Vagina (tissue), 2 donors: ENCODE measurements at regions not wholly inside any gene's neighbourhood (a gene's known extent, or its start where the extent isn't known, plus 50 kb on each side); places are given as distances from the start of the nearest gene placed in this dataset.
"Not testable (repeated sequence)": the region's sequence is repeated elsewhere in the genome, so short reads cannot be mapped to it uniquely, and the experiment has no call there.

Experiments used
- DNase-seq, 2 donors: peaks; one replicate each; pipeline ENCODE4 v3.0.0-alpha.2; 2017; ENCODE audit errors: extremely low spot score in 2 of 2
- H3K27ac ChIP-seq: fragments of 200-600 bp; sonication (generic); one replicate; pipeline ENCODE4 v1.5.1; 2019
- H3K27me3 ChIP-seq: fragments of 200-600 bp; sonication (generic); one replicate; pipeline ENCODE4 v1.5.1; 2019
- H3K36me3 ChIP-seq, 2 donors: fragments of 200-600 bp; sonication (generic); one replicate each; pipeline ENCODE4 v1.5.1; 2017 to 2019
- H3K4me1 ChIP-seq: fragments of 200-600 bp; sonication (generic); one replicate; pipeline ENCODE4 v1.5.1; 2019
- H3K4me3 ChIP-seq, 2 donors: fragments of 200-600 bp; sonication (generic); 1 replicate in 1 of 2; 2 replicates in 1 of 2; pipeline ENCODE4 v1.5.1; 2016 to 2019
- H3K9me3 ChIP-seq: fragments of 200-600 bp; sonication (generic); one replicate; pipeline ENCODE4 v1.5.1; 2019
- POLR2A ChIP-seq, 2 donors: fragments of 450-650 bp; IDR thresholded peaks; one replicate each; pipeline ENCODE4 v1.6.1; 2017; ENCODE audit warnings: antibody characterized with exemption in 2 of 2, mild to moderate bottlenecking in 2 of 2, moderate library complexity in 2 of 2
- POLR2AphosphoS5 ChIP-seq, 2 donors: sonication (generic); formaldehyde crosslinking; IDR thresholded peaks; one replicate each; pipeline ENCODE4 v1.9.0; 2017; ENCODE audit warnings: antibody characterized with exemption in 2 of 2, mild to moderate bottlenecking in 2 of 2, low read depth in 1 of 2; ENCODE audit not compliant: insufficient read depth in 1 of 2
- intact Hi-C: fragments of 100-400 bp; cut with DNase I; formaldehyde crosslinking; loops from one replicate; pipeline ENCODE4 v1.15.1; 2023
- TF ChIP-seq, protein P1 (sequence below), 3 experiments: fragments of 450-650 bp in 2 of 3; fragments of 200-600 bp in 1 of 3; sonication (generic) in 1 of 3; IDR thresholded peaks; one replicate each; pipeline ENCODE4 v1.5.1; 2017 to 2019; ENCODE audit warnings: antibody characterized with exemption in 3 of 3, mild to moderate bottlenecking in 2 of 3, moderate library complexity in 2 of 3

GRCh38 chrX:1750267-1750666 is 135.4 kb downstream of the ASMT start:
- DNase-seq, result no peak
- H3K9me3 ChIP-seq, result no peaks in the 10 kb centered on the region

GRCh38 chrX:1751781-1752180 is 136.9 kb downstream of the ASMT start:
- Histone ChIP-seq H3K4me1 (no peaks in the 10 kb centered on the region), H3K27me3 (no peaks in the 10 kb centered on the region), H3K9me3 (no peaks in the 10 kb centered on the region), H3K4me3 (no peak overlapping the region), H3K27ac (no peak overlapping the region), H3K36me3 (no peaks in the 10 kb centered on the region)
- DNase-seq, result no peak
- intact Hi-C loops, result no loop called here
- no peak for TF ChIP-seq POLR2A (IDR thresholded peaks at IDR 0.05)
- no peak for TF ChIP-seq POLR2AphosphoS5 (IDR thresholded peaks at IDR 0.05; ENCODE audit: insufficient read depth in 1 of 2, low read depth in 1 of 2)
- TF ChIP-seq, protein P1, sequence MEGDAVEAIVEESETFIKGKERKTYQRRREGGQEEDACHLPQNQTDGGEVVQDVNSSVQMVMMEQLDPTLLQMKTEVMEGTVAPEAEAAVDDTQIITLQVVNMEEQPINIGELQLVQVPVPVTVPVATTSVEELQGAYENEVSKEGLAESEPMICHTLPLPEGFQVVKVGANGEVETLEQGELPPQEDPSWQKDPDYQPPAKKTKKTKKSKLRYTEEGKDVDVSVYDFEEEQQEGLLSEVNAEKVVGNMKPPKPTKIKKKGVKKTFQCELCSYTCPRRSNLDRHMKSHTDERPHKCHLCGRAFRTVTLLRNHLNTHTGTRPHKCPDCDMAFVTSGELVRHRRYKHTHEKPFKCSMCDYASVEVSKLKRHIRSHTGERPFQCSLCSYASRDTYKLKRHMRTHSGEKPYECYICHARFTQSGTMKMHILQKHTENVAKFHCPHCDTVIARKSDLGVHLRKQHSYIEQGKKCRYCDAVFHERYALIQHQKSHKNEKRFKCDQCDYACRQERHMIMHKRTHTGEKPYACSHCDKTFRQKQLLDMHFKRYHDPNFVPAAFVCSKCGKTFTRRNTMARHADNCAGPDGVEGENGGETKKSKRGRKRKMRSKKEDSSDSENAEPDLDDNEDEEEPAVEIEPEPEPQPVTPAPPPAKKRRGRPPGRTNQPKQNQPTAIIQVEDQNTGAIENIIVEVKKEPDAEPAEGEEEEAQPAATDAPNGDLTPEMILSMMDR (IDR thresholded peaks at IDR 0.05), result no peak

More at GRCh38 chrX:1750267-1750666, 135.4 kb downstream of the ASMT start:
- Histone ChIP-seq H3K36me3 (no peaks in the 10 kb centered on the region), H3K27me3 (no peaks in the 10 kb centered on the region), H3K4me1 (no peaks in the 10 kb centered on the region), H3K4me3 (no peak overlapping the region), H3K27ac (no peak overlapping the region)
- TF ChIP-seq, protein P1 (IDR thresholded peaks at IDR 0.05), result no peak
- TF ChIP-seq POLR2A (IDR thresholded peaks at IDR 0.05) (no peak), POLR2AphosphoS5 (IDR thresholded peaks at IDR 0.05; ENCODE audit: insufficient read depth in 1 of 2, low read depth in 1 of 2) (no peak)
- intact Hi-C loops, result no loop called here

- H3K4me3 ChIP-seq, H3K4me1 ChIP-seq, DNase-seq, H3K27ac ChIP-seq, H3K27me3 ChIP-seq, intact Hi-C loops, H3K9me3 ChIP-seq, H3K36me3 ChIP-seq: not testable (repeated sequence)
Measured at GRCh38 chrX:1752799-1753198, 137.9 kb downstream of the ASMT start.

GRCh38 chrX:1754077-1754476 is 139.2 kb downstream of the ASMT start:
- intact Hi-C loops, result no loop called here
- Histone ChIP-seq H3K27ac (no peak overlapping the region), H3K4me3 (no peak overlapping the region), H3K4me1 (no peaks in the 10 kb centered on the region), H3K36me3 (no peaks in the 10 kb centered on the region), H3K9me3 (no peaks in the 10 kb centered on the region), H3K27me3 (no peaks in the 10 kb centered on the region)
- DNase-seq, result no peak
- TF ChIP-seq POLR2A (IDR thresholded peaks at IDR 0.05) (no peak), POLR2AphosphoS5 (IDR thresholded peaks at IDR 0.05; ENCODE audit: insufficient read depth in 1 of 2, low read depth in 1 of 2) (no peak)
- TF ChIP-seq, protein P1 (IDR thresholded peaks at IDR 0.05), result no peak

- Histone ChIP-seq H3K4me1 (no peaks in the 10 kb centered on the region), H3K4me3 (no peak overlapping the region), H3K9me3 (no peaks in the 10 kb centered on the region), H3K27ac (no peak overlapping the region), H3K27me3 (no peaks in the 10 kb centered on the region), H3K36me3 (no peaks in the 10 kb centered on the region)
- no peak for DNase-seq
- TF ChIP-seq POLR2A (IDR thresholded peaks at IDR 0.05) (no peak), POLR2AphosphoS5 (IDR thresholded peaks at IDR 0.05; ENCODE audit: insufficient read depth in 1 of 2, low read depth in 1 of 2) (no peak)
- TF ChIP-seq, protein P1 (IDR thresholded peaks at IDR 0.05), result no peak
- intact Hi-C loops, result no loop called here
Measured at GRCh38 chrX:1763294-1763693, 148.4 kb downstream of the ASMT start.

- H3K4me3 ChIP-seq, H3K4me1 ChIP-seq, H3K36me3 ChIP-seq, H3K27me3 ChIP-seq, intact Hi-C loops, H3K9me3 ChIP-seq, H3K27ac ChIP-seq, DNase-seq: not testable (repeated sequence)
Measured at GRCh38 chrX:1764883-1765364, 150.1 kb downstream of the ASMT start.
